ENCODE measurements at regions not wholly inside any gene's neighbourhood (a gene's known extent, or its start where the extent isn't known, plus 50 kb on each side); places are given as distances from the start of the nearest gene placed in this dataset.

DNA sequence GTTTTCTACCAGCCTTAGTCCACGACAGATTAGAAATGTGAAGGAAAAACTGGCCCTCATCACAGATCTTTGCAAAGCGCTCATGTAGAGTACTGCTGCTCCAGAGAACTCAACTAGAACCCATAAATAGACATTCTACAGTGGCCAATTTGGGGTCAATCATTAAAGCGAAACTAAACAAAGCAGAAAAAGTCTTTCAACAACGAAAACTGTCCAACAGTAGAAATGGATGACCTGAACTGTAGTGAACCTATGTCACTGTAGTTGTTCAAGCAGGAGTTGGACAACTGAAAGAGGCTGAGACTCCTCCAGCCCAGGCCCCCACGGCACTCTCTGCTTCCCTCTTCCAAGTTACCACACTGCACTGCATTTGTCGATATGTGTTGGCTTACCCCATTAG lies 472.6 kb downstream of the BCAT1 start:
- Histone ChIP-seq H3K4me2 (ENCODE audit: insufficient read depth, low read length) (no peak overlapping the region), H2AFZ (ENCODE audit: low read depth, low read length) (no peak overlapping the region), H3K4me1 (replicated peaks in 1 of 2; ENCODE audit: control insufficient read depth in 2 of 2, insufficient read depth in 2 of 2, low read length in 2 of 2) (no peaks in the 10 kb centered on the region; a peak in 1 of 5 replicates), H3K27me3 (ENCODE audit: control insufficient read depth in 2 of 2, insufficient read depth in 2 of 2, low read length in 2 of 2) (no peaks in the 10 kb centered on the region; a peak in 1 of 5 replicates), H3K4me3 (no peak overlapping the region), H3K27ac (ENCODE audit: extremely low read depth, low read depth, low read length) (no peak overlapping the region), H3K79me2 (ENCODE audit: control insufficient read depth, insufficient read depth, low read length) (no peaks in the 10 kb centered on the region), H3K9me3 (replicated peaks; ENCODE audit: control insufficient read depth, insufficient read depth, low read depth, low read length) (no peaks in the 10 kb centered on the region), H3K36me3 (ENCODE audit: control insufficient read depth, insufficient read depth, low read length) (no peaks in the 10 kb centered on the region), H3K9me1 (ENCODE audit: control insufficient read depth, insufficient read depth, low read length) (no peaks in the 10 kb centered on the region), H4K20me1 (replicated peaks; ENCODE audit: control insufficient read depth, insufficient read depth, low read length) (no peaks in the 10 kb centered on the region), H3K9ac (ENCODE audit: insufficient read depth in 1 of 2, low read depth in 2 of 2, low read length in 2 of 2) (no peak overlapping the region)
- FAIRE-seq (no peak), ATAC-seq (no peak), DNase-seq (ENCODE audit: extremely low read depth in 1 of 4, low spot score in 3 of 4) (no peak)
- WGBS (ENCODE audit: insufficient coverage, low coverage, missing lambda C conversion rate), result under 1% methylated on average over 6 of the region's 6 CpGs
- ChIA-PET CTCF (ENCODE audit: low intra/inter-chr PET ratio) (no interaction called here), POLR2A (no interaction called here)
- BruUV-seq (replicated peaks), result no TSS peak
- intact Hi-C loops (cut with micrococcal nuclease) (no loop called here), in situ Hi-C loops (cut with MboI) (no loop called here)
- TF ChIP-seq MTF1 (CRISPR knock-in tag; IDR thresholded peaks at IDR 0.05; ENCODE audit: borderline replicate concordance), result no peak
- TF ChIP-seq ZNF354B (CRISPR knock-in tag; IDR thresholded peaks at IDR 0.05), result no peak
- no peak for TF ChIP-seq L3MBTL2 (IDR thresholded peaks at IDR 0.05)
- TF ChIP-seq PHTF2 (CRISPR knock-in tag; IDR thresholded peaks at IDR 0.05), result no peak
- TF ChIP-seq, protein P1, sequence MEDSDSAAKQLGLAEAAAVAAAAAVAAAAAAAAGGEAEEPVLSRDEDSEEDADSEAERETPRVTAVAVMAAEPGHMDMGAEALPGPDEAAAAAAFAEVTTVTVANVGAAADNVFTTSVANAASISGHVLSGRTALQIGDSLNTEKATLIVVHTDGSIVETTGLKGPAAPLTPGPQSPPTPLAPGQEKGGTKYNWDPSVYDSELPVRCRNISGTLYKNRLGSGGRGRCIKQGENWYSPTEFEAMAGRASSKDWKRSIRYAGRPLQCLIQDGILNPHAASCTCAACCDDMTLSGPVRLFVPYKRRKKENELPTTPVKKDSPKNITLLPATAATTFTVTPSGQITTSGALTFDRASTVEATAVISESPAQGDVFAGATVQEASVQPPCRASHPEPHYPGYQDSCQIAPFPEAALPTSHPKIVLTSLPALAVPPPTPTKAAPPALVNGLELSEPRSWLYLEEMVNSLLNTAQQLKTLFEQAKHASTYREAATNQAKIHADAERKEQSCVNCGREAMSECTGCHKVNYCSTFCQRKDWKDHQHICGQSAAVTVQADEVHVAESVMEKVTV (CRISPR knock-in tag; IDR thresholded peaks at IDR 0.05), result no peak
- no peak for TF ChIP-seq LCOR (CRISPR knock-in tag; IDR thresholded peaks at IDR 0.05)
- TF ChIP-seq NFE2 (IDR thresholded peaks at IDR 0.05; ENCODE audit: low read depth), result no peak
- TF ChIP-seq CCAR2 (IDR thresholded peaks at IDR 0.05; ENCODE audit: low read depth, low read length), result no peak
- no peak for TF ChIP-seq TCF7L2 (IDR thresholded peaks at IDR 0.05; ENCODE audit: low read depth, low read length)
- TF ChIP-seq, protein P2, sequence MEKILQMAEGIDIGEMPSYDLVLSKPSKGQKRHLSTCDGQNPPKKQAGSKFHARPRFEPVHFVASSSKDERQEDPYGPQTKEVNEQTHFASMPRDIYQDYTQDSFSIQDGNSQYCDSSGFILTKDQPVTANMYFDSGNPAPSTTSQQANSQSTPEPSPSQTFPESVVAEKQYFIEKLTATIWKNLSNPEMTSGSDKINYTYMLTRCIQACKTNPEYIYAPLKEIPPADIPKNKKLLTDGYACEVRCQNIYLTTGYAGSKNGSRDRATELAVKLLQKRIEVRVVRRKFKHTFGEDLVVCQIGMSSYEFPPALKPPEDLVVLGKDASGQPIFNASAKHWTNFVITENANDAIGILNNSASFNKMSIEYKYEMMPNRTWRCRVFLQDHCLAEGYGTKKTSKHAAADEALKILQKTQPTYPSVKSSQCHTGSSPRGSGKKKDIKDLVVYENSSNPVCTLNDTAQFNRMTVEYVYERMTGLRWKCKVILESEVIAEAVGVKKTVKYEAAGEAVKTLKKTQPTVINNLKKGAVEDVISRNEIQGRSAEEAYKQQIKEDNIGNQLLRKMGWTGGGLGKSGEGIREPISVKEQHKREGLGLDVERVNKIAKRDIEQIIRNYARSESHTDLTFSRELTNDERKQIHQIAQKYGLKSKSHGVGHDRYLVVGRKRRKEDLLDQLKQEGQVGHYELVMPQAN (IDR thresholded peaks at IDR 0.05; ENCODE audit: borderline replicate concordance), result no peak
- TF ChIP-seq ZKSCAN1 (IDR thresholded peaks at IDR 0.05; ENCODE audit: low read depth, low read length), result no peak
- TF ChIP-seq ZNF695 (CRISPR knock-in tag; IDR thresholded peaks at IDR 0.05), result no peak
- TF ChIP-seq, protein P3, sequence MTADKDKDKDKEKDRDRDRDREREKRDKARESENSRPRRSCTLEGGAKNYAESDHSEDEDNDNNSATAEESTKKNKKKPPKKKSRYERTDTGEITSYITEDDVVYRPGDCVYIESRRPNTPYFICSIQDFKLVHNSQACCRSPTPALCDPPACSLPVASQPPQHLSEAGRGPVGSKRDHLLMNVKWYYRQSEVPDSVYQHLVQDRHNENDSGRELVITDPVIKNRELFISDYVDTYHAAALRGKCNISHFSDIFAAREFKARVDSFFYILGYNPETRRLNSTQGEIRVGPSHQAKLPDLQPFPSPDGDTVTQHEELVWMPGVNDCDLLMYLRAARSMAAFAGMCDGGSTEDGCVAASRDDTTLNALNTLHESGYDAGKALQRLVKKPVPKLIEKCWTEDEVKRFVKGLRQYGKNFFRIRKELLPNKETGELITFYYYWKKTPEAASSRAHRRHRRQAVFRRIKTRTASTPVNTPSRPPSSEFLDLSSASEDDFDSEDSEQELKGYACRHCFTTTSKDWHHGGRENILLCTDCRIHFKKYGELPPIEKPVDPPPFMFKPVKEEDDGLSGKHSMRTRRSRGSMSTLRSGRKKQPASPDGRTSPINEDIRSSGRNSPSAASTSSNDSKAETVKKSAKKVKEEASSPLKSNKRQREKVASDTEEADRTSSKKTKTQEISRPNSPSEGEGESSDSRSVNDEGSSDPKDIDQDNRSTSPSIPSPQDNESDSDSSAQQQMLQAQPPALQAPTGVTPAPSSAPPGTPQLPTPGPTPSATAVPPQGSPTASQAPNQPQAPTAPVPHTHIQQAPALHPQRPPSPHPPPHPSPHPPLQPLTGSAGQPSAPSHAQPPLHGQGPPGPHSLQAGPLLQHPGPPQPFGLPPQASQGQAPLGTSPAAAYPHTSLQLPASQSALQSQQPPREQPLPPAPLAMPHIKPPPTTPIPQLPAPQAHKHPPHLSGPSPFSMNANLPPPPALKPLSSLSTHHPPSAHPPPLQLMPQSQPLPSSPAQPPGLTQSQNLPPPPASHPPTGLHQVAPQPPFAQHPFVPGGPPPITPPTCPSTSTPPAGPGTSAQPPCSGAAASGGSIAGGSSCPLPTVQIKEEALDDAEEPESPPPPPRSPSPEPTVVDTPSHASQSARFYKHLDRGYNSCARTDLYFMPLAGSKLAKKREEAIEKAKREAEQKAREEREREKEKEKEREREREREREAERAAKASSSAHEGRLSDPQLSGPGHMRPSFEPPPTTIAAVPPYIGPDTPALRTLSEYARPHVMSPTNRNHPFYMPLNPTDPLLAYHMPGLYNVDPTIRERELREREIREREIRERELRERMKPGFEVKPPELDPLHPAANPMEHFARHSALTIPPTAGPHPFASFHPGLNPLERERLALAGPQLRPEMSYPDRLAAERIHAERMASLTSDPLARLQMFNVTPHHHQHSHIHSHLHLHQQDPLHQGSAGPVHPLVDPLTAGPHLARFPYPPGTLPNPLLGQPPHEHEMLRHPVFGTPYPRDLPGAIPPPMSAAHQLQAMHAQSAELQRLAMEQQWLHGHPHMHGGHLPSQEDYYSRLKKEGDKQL (CRISPR knock-in tag; IDR thresholded peaks at IDR 0.05; ENCODE audit: borderline replicate concordance), result no peak
- TF ChIP-seq ZNF76 (CRISPR knock-in tag; IDR thresholded peaks at IDR 0.05; ENCODE audit: borderline replicate concordance), result no peak
- TF ChIP-seq ZNF274 (IDR thresholded peaks at IDR 0.05; ENCODE audit: borderline replicate concordance, low read depth, low read length), result no peak
